PFSK-1 (cell line): ENCODE measurements at regions not wholly inside any gene's neighbourhood (a gene's known extent, or its start where the extent isn't known, plus 50 kb on each side); places are given as distances from the start of the nearest gene placed in this dataset.

ENCODE experiments used
- FOXP2 ChIP-seq: optimal IDR thresholded peaks from 2 replicates; pipeline ENCODE3; 2011; ENCODE audit warnings: borderline replicate concordance, control low read depth, inconsistent platforms; ENCODE audit not compliant: insufficient read depth; ENCODE audit errors: extremely low read length, extremely low read depth
- POLR2AphosphoS5 ChIP-seq: IDR thresholded peaks from 2 replicates; pipeline ENCODE4 v1.6.1; 2012; ENCODE audit warnings: low read depth, mild to moderate bottlenecking, control low read depth, low read length, moderate library complexity
- REST ChIP-seq, 2 experiments: IDR thresholded peaks; 2 replicates each; pipeline versions ENCODE4 v1.6.1 to v1.8.0; 2011 to 2012; ENCODE audit warnings: low read depth in 2 of 2, low read length in 2 of 2, control low read depth in 1 of 2, inconsistent platforms in 1 of 2, mild to moderate bottlenecking in 1 of 2, moderate library complexity in 1 of 2; ENCODE audit not compliant: insufficient read depth in 1 of 2
- SIN3A ChIP-seq: IDR thresholded peaks from 2 replicates; pipeline ENCODE4 v1.6.1; 2012; ENCODE audit warnings: mild to moderate bottlenecking, low read length, moderate library complexity, borderline replicate concordance; ENCODE audit not compliant: insufficient read depth
- TAF1 ChIP-seq: IDR thresholded peaks from 2 replicates; pipeline ENCODE4 v1.6.1; 2012; ENCODE audit warnings: low read length, control low read depth, borderline replicate concordance; ENCODE audit not compliant: insufficient read depth

- TF ChIP-seq SIN3A: no peak
- TF ChIP-seq POLR2AphosphoS5: no peak
- TF ChIP-seq FOXP2: no peak
- TF ChIP-seq TAF1: no peak
- TF ChIP-seq REST (IDR thresholded peaks at IDR 0.05; ENCODE audit: insufficient read depth in 1 of 2, low read depth in 2 of 2, low read length in 2 of 2): no peak
These were observed 115.7 kb downstream of the MAP3K21 start for GRCh38 chr1:233443040-233443760.

DNA sequence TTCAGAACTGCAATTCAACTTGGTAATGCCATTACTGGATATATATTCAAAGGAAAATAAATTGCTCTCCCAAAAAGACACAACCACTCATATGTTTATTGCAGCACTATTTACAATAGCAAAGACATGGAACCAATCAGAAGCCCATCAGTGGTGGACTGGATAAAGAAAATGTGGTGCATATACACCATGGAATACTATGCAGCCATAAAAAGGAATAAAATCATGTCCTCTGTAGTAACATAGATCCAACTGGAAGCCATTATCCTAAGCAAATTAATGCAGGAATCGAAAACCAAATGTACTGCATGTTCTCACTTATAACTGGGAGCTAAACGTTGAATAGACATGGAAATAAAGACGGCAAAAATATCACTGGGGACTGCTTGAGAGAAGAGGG, 117.0 kb downstream of the MAP3K21 start:
- TF ChIP-seq SIN3A: no peak
- TF ChIP-seq POLR2AphosphoS5: no peak
- TF ChIP-seq TAF1: no peak

GRCh38 chr1:233445737-233446136, 118.2 kb downstream of the MAP3K21 start:
- TF ChIP-seq REST (IDR thresholded peaks at IDR 0.05; ENCODE audit: insufficient read depth in 1 of 2, low read depth in 2 of 2, low read length in 2 of 2): no peak
- no peak for TF ChIP-seq POLR2AphosphoS5
- TF ChIP-seq SIN3A: no peak
- no peak for TF ChIP-seq TAF1
- no peak for TF ChIP-seq FOXP2

- TF ChIP-seq TAF1 (no peak), FOXP2 (no peak), REST (IDR thresholded peaks at IDR 0.05; ENCODE audit: insufficient read depth in 1 of 2, low read depth in 2 of 2, low read length in 2 of 2) (no peak), SIN3A (no peak), POLR2AphosphoS5 (no peak)
These were observed 119.4 kb downstream of the MAP3K21 start for GRCh38 chr1:233446935-233447334.

DNA sequence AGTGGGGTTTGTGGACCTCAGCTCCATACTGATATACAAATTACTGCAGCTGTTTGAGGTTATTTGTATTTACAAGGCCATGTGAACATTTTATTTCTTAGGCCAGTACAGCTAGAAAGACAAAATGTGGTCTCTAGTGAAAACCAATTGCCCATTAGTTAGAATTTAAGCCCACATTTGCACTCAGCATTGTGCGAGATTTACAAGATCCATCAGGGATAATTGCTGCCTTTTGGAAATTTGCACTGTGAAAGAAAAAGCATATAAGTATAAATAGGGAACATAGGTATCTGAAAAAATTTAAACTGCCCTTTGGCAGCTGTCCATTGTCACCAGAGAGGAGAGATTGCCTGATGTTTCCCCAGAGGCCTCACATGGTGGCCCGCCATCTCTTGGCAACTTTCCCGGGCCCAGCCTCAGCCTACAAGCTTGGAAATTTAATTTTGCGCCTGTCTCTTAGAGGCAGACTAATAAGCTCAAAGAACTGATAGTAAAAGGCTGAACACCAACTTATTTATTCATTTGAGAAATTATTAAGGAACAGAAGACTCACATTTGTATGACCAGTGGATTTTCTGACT, 120.7 kb downstream of the MAP3K21 start:
- TF ChIP-seq FOXP2 (no peak), POLR2AphosphoS5 (no peak), TAF1 (no peak), SIN3A (no peak)

DNA sequence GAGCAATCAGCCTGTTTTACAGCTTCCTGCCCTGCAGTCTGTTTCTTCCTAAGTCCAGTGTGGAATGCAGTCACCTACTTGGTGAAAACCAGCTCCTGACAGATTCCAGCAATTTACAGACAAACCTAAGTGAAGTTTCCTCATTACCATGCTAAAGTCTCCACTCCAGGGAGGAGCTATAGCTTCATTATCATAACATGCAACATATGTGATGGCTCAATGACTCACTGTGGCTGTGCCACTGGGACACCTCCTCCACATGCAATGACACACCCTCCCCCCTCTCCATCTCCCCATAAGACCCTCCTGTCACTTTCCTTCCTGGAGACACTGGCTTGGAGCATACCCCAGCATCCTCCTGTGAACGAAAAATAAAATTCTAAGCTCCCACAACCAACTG, 125.2 kb downstream of the MAP3K21 start:
- no peak for TF ChIP-seq FOXP2
- no peak for TF ChIP-seq TAF1
- no peak for TF ChIP-seq POLR2AphosphoS5
- no peak for TF ChIP-seq SIN3A
- no peak for TF ChIP-seq REST (IDR thresholded peaks at IDR 0.05; ENCODE audit: insufficient read depth in 1 of 2, low read depth in 2 of 2, low read length in 2 of 2)
